ENCODE measurements at regions not wholly inside any gene's neighbourhood (a gene's known extent, or its start where the extent isn't known, plus 50 kb on each side); places are given as distances from the start of the nearest gene placed in this dataset.
"Not testable (repeated sequence)": the region's sequence is repeated elsewhere in the genome, so short reads cannot be mapped to it uniquely, and the experiment has no call there.

GRCh38 chr21:28688381-28688780, 304.3 kb downstream of the LTN1 start:
- Histone ChIP-seq H3K4me3 (no peak overlapping the region), H3K9me3 (replicated peaks) (no peaks in the 10 kb centered on the region), H3K4me1 (no peaks in the 10 kb centered on the region), H3K36me3 (no peaks in the 10 kb centered on the region), H3K27me3 (ENCODE audit: low read depth) (no peaks in the 10 kb centered on the region), H3K27ac (replicated peaks) (no peak overlapping the region)
- intact Hi-C loops (cut with micrococcal nuclease): no loop called here
- TF ChIP-seq, protein P1, sequence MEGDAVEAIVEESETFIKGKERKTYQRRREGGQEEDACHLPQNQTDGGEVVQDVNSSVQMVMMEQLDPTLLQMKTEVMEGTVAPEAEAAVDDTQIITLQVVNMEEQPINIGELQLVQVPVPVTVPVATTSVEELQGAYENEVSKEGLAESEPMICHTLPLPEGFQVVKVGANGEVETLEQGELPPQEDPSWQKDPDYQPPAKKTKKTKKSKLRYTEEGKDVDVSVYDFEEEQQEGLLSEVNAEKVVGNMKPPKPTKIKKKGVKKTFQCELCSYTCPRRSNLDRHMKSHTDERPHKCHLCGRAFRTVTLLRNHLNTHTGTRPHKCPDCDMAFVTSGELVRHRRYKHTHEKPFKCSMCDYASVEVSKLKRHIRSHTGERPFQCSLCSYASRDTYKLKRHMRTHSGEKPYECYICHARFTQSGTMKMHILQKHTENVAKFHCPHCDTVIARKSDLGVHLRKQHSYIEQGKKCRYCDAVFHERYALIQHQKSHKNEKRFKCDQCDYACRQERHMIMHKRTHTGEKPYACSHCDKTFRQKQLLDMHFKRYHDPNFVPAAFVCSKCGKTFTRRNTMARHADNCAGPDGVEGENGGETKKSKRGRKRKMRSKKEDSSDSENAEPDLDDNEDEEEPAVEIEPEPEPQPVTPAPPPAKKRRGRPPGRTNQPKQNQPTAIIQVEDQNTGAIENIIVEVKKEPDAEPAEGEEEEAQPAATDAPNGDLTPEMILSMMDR (IDR thresholded peaks at IDR 0.05; ENCODE audit: borderline replicate concordance): no peak
- no peak for DNase-seq

- TF ChIP-seq, protein P1 (IDR thresholded peaks at IDR 0.05; ENCODE audit: borderline replicate concordance): no peak
- intact Hi-C loops (cut with micrococcal nuclease): no loop called here
- no peaks in the 10 kb centered on the region for H3K36me3 ChIP-seq
These were observed 305.1 kb downstream of the LTN1 start for GRCh38 chr21:28687586-28687985.

DNA sequence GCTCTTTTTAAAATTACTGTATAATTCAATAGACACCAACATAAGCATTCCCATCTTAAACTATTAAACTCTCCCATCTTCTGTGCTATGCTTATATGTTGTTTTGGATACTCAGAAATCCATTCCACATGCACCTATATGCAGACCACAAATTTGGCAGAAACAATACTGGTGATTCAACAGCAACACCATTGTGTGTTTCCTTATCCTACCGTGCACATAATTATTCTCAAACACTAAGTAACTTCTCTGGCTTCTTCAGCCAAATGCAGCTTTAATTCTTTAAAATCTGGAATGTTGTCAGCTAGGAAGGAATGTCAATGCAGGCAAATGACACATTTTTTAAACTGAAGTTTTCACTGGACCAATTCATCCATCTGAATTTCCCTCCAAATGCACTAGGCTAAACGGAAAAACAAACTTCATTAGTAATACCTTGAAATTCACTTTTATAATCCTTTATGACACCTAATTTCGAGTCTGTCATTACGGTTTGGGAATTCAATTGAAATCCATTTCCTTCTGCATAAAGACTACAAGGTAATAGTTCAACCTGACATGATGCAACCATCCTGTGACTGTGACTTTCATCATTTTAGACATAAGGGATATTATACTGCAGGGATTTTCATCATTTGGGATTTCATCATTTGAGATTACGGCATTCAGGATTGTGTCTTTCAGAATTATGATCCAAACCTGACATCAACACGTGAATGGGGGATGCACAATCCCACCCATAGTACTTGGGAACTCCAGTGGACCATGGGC, 308.5 kb downstream of the LTN1 start:
- Histone ChIP-seq H3K27me3 (ENCODE audit: low read depth) (no peaks in the 10 kb centered on the region), H3K27ac (replicated peaks) (no peak overlapping the region), H3K4me1 (no peaks in the 10 kb centered on the region), H3K4me3 (no peak overlapping the region), H3K36me3 (no peaks in the 10 kb centered on the region), H3K9me3 (replicated peaks) (peaks cover 2% of the 10 kb centered on the region)
- TF ChIP-seq, protein P1 (IDR thresholded peaks at IDR 0.05; ENCODE audit: borderline replicate concordance): no peak
- DNase-seq: no peak
- intact Hi-C loops (cut with micrococcal nuclease): no loop called here

More at GRCh38 chr21:28687586-28687985, 305.1 kb downstream of the LTN1 start:
- no peak overlapping the region for H3K4me3 ChIP-seq
- no peaks in the 10 kb centered on the region for H3K9me3 ChIP-seq (replicated peaks)
- H3K27ac ChIP-seq (replicated peaks): no peak overlapping the region
- H3K4me1 ChIP-seq: no peaks in the 10 kb centered on the region
- H3K27me3 ChIP-seq (ENCODE audit: low read depth): no peaks in the 10 kb centered on the region
- no peak for DNase-seq

- not testable (repeated sequence) for H3K9me3 ChIP-seq (replicated peaks)
These were observed 309.8 kb downstream of the LTN1 start for GRCh38 chr21:28682884-28683283.

GRCh38 chr21:28677096-28677495, 315.6 kb downstream of the LTN1 start:
- H3K9me3 ChIP-seq (replicated peaks); H3K27ac ChIP-seq (replicated peaks); H3K4me3 ChIP-seq; DNase-seq; intact Hi-C loops (cut with micrococcal nuclease); H3K27me3 ChIP-seq (ENCODE audit: low read depth); H3K36me3 ChIP-seq: not testable (repeated sequence)
- H3K4me1 ChIP-seq: peaks cover 28% of the 10 kb centered on the region

More at GRCh38 chr21:28682884-28683283, 309.8 kb downstream of the LTN1 start:
- H3K36me3 ChIP-seq; intact Hi-C loops (cut with micrococcal nuclease); H3K4me1 ChIP-seq; H3K27me3 ChIP-seq (ENCODE audit: low read depth); H3K4me3 ChIP-seq; DNase-seq; H3K27ac ChIP-seq (replicated peaks): not testable (repeated sequence)

DNA sequence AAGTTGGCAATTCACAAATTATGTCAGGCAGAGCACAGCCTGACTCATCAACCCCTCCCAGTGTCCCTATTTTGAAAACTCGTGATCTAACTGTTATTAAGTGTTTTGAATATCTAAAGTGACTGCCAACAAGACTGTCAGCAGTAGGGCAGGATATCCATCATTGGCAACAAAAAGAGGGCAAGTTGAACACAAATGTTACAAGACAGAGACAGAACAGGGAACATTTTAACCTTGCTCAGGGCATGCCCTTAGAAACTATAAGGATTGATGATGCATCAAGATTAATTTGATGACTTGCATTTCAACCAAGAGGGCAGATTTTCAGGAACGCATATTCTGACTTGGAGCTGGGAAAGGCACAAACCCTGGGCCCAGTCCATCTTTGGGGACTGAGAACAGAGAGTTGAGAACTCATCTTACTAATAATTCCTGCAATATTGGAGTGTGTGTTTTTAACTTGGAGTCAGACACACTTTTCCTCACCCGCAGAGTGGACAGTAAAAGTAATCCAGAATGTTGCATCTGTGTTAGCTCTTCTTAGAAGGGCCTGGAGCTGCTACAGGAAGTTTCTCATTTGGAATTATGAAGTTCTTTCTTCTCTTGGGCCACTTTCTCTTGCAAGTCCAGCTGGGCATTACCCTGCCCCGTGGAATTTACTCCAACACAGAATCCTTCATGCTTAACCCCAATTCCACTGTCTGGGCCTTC, 317.2 kb downstream of the LTN1 start:
- no peak for DNase-seq
- H3K27ac ChIP-seq (replicated peaks): peak overlapping the region; percentile 45
- TF ChIP-seq, protein P1 (IDR thresholded peaks at IDR 0.05; ENCODE audit: borderline replicate concordance): no peak
- intact Hi-C loops (cut with micrococcal nuclease): no loop called here
- H3K27me3 ChIP-seq (ENCODE audit: low read depth): no peaks in the 10 kb centered on the region
- H3K4me1 ChIP-seq: peaks cover 28% of the 10 kb centered on the region
- no peak overlapping the region for H3K4me3 ChIP-seq
- peaks cover 10% of the 10 kb centered on the region for H3K9me3 ChIP-seq (replicated peaks)
- no peaks in the 10 kb centered on the region for H3K36me3 ChIP-seq

Data from left ventricle myocardium inferior (tissue), 1 donor.